Ishikawa (cell line): ENCODE measurements at regions not wholly inside any gene's neighbourhood (a gene's known extent, or its start where the extent isn't known, plus 50 kb on each side); places are given as distances from the start of the nearest gene placed in this dataset.

Experiments used
- CEBPB ChIP-seq: IDR thresholded peaks from 2 replicates; pipeline ENCODE4 v1.6.1; 2012
- CREB1 ChIP-seq: IDR thresholded peaks from 2 replicates; pipeline ENCODE4 v1.6.1; 2012; ENCODE audit warnings: low read depth
- EGR1 ChIP-seq: IDR thresholded peaks from 2 replicates; pipeline ENCODE4 v1.6.1; 2012
- EP300 ChIP-seq: IDR thresholded peaks from 2 replicates; pipeline ENCODE4 v1.6.1; 2012; ENCODE audit warnings: borderline replicate concordance
- FOXM1 ChIP-seq: IDR thresholded peaks from 2 replicates; pipeline ENCODE4 v1.6.1; 2012; ENCODE audit warnings: low read depth, borderline replicate concordance
- MAX ChIP-seq: IDR thresholded peaks from 2 replicates; pipeline ENCODE4 v1.6.1; 2012
- NFIC ChIP-seq: IDR thresholded peaks from 2 replicates; pipeline ENCODE4 v1.6.1; 2012
- RAD21 ChIP-seq: IDR thresholded peaks from 2 replicates; pipeline ENCODE4 v1.6.1; 2012; ENCODE audit warnings: low read depth
- TAF1 ChIP-seq: IDR thresholded peaks from 2 replicates; pipeline ENCODE4 v1.6.1; 2012; ENCODE audit warnings: low read depth, mild to moderate bottlenecking
- TCF12 ChIP-seq: IDR thresholded peaks from 2 replicates; pipeline ENCODE4 v1.6.1; 2012; ENCODE audit warnings: low read depth
- TEAD4 ChIP-seq: IDR thresholded peaks from 2 replicates; pipeline ENCODE4 v1.6.1; 2012
- YY1 ChIP-seq: IDR thresholded peaks from 2 replicates; pipeline ENCODE4 v1.6.1; 2012; ENCODE audit warnings: low read depth
- ZBTB7A ChIP-seq: IDR thresholded peaks from 2 replicates; pipeline ENCODE4 v1.6.1; 2012; ENCODE audit warnings: low read depth
- TF ChIP-seq, protein P1 (sequence below): IDR thresholded peaks from 2 replicates; pipeline ENCODE4 v1.6.1; 2012
- TF ChIP-seq, protein P2 (sequence below): IDR thresholded peaks from 2 replicates; pipeline ENCODE4 v1.6.1; 2012; ENCODE audit warnings: low read depth, mild to moderate bottlenecking

DNA sequence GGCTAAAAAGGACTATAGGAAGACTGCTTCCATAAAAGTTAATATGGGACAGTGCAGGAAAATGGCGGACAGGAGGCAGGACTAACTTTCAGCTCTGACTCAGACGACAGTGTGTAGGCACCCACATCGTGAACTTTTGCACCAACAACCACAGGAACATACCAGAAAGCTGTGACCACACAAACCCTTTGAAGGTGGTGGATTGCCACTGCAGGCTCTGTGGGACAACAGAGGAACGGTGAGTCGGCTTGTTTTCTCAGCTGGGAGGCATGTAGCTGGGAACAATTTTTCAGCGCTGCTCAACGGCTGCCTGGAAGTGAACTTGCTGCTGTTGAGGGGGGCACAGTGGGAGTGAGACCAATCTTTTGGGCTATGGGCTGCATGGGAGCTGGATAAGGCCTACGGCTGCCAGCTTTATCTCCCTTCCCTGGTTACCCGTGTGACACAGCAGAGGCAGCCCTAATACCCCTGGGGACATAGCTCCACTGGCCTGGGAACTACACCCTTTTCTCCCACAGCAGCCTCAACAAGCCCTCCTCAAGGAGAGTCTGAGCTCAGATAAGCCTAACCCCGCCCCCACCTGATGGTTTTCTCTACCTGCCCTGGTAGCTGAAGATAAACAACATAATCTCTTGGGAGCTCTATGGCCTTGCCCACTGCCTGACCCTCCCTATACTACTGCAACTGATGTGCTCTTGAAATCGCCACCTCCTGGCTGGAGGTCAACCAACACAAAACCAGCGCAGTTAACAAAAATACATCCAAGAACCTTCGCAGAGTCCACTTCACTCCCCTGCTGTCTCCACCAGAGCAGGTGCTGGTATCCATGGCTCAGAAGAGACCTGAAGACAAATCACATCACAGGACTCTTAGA, 1537.0 kb downstream of the C4orf33 start:
- no peak for TF ChIP-seq TEAD4
- no peak for TF ChIP-seq FOXM1
- TF ChIP-seq, protein P1, sequence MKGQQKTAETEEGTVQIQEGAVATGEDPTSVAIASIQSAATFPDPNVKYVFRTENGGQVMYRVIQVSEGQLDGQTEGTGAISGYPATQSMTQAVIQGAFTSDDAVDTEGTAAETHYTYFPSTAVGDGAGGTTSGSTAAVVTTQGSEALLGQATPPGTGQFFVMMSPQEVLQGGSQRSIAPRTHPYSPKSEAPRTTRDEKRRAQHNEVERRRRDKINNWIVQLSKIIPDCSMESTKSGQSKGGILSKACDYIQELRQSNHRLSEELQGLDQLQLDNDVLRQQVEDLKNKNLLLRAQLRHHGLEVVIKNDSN: no peak
- no peak for TF ChIP-seq ZBTB7A
- TF ChIP-seq, protein P2, sequence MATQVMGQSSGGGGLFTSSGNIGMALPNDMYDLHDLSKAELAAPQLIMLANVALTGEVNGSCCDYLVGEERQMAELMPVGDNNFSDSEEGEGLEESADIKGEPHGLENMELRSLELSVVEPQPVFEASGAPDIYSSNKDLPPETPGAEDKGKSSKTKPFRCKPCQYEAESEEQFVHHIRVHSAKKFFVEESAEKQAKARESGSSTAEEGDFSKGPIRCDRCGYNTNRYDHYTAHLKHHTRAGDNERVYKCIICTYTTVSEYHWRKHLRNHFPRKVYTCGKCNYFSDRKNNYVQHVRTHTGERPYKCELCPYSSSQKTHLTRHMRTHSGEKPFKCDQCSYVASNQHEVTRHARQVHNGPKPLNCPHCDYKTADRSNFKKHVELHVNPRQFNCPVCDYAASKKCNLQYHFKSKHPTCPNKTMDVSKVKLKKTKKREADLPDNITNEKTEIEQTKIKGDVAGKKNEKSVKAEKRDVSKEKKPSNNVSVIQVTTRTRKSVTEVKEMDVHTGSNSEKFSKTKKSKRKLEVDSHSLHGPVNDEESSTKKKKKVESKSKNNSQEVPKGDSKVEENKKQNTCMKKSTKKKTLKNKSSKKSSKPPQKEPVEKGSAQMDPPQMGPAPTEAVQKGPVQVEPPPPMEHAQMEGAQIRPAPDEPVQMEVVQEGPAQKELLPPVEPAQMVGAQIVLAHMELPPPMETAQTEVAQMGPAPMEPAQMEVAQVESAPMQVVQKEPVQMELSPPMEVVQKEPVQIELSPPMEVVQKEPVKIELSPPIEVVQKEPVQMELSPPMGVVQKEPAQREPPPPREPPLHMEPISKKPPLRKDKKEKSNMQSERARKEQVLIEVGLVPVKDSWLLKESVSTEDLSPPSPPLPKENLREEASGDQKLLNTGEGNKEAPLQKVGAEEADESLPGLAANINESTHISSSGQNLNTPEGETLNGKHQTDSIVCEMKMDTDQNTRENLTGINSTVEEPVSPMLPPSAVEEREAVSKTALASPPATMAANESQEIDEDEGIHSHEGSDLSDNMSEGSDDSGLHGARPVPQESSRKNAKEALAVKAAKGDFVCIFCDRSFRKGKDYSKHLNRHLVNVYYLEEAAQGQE: no peak
- TF ChIP-seq CEBPB: no peak
- no peak for TF ChIP-seq EP300
- TF ChIP-seq TCF12: no peak
- TF ChIP-seq RAD21: no peak
- no peak for TF ChIP-seq EGR1
- TF ChIP-seq MAX: no peak
- no peak for TF ChIP-seq CREB1
- TF ChIP-seq NFIC: no peak
- TF ChIP-seq TAF1: no peak
- no peak for TF ChIP-seq YY1

- TF ChIP-seq ZBTB7A (no peak), CREB1 (no peak), YY1 (no peak), EGR1 (no peak), FOXM1 (no peak), CEBPB (no peak)
Measured at GRCh38 chr4:130636486-130636885, 1540.5 kb downstream of the C4orf33 start.

DNA sequence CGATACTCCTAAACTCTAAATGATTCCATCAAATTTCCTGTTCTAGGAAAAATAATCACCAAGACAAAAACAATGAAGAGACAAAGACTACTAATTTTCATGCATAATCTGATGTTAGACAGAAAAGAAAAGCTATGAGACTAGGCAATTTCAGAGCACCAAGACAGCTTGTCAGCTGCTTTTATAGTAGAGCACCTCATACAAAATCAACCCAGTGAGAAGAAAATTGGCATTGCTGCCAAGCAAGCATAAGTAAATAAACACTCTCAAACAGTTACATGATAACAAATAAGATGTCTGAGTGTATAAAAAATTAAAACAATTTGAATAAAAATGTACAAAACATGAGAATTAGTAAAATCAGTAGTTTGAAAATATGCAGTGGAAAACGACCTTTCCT, 1544.6 kb downstream of the C4orf33 start:
- TF ChIP-seq, protein P1: no peak
- TF ChIP-seq EGR1: no peak
- TF ChIP-seq MAX: no peak
- no peak for TF ChIP-seq FOXM1
- TF ChIP-seq YY1: no peak
- no peak for TF ChIP-seq TEAD4
- TF ChIP-seq TAF1: no peak
- no peak for TF ChIP-seq CREB1
- TF ChIP-seq RAD21: no peak
- no peak for TF ChIP-seq ZBTB7A

GRCh38 chr4:130646886-130647285, 1550.9 kb downstream of the C4orf33 start:
- TF ChIP-seq TEAD4 (no peak), TCF12 (no peak), EP300 (no peak), EGR1 (no peak), MAX (no peak), ZBTB7A (no peak), CEBPB (no peak), FOXM1 (no peak)

DNA sequence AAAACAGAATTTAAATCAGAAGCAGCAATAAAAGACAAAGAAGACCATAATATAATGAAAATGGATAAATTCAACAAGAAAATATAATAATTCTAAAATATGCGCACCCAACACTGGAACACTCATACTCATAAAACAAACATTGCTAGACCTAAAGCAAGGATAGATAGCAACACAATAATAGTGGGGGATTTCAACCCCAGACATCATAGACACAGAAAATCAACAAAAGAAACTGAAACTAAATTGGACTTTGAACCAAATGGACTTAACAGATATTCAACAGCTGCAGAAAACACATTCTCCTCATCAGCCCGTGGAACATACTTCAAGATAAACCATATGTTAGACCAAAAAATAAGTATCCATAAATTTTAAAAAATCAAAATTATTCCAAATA, 1552.6 kb downstream of the C4orf33 start:
- no peak for TF ChIP-seq ZBTB7A
- TF ChIP-seq EGR1: no peak
- no peak for TF ChIP-seq CEBPB
- TF ChIP-seq, protein P2: no peak
- no peak for TF ChIP-seq MAX
- no peak for TF ChIP-seq EP300
- TF ChIP-seq CREB1: no peak
- TF ChIP-seq FOXM1: no peak

- no peak for TF ChIP-seq FOXM1
- TF ChIP-seq EP300: no peak
- TF ChIP-seq EGR1: no peak
- TF ChIP-seq TCF12: no peak
- TF ChIP-seq TAF1: no peak
- TF ChIP-seq CEBPB: no peak
- no peak for TF ChIP-seq TEAD4
- no peak for TF ChIP-seq NFIC
Measured at GRCh38 chr4:130653842-130654241, 1557.9 kb downstream of the C4orf33 start.
